T-helper 2 cell treated with Interferon-gamma antibody and Interleukin-4, amounts not matched to agents 5 μg/mL and 100 μg/mL, for 36 hours (primary cell): ENCODE measurements at regions not wholly inside any gene's neighbourhood (a gene's known extent, or its start where the extent isn't known, plus 50 kb on each side); places are given as distances from the start of the nearest gene placed in this dataset.

Source experiments
- DNase-seq: peaks from one replicate; pipeline ENCODE4 v3.0.0; 2021; ENCODE audit warnings: low spot score
- H3K27ac Mint-ChIP-seq: one replicate; pipeline ENCODE4 v1.8.0; 2021; ENCODE audit warnings: mild to moderate bottlenecking, mixed read lengths
- H3K27me3 Mint-ChIP-seq: one replicate; pipeline ENCODE4 v1.8.0; 2021; ENCODE audit warnings: low read depth, mixed read lengths
- H3K36me3 Mint-ChIP-seq: one replicate; pipeline ENCODE4 v1.8.0; 2021; ENCODE audit warnings: low read depth, mixed read lengths
- H3K4me1 Mint-ChIP-seq: one replicate; pipeline ENCODE4 v1.8.0; 2021; ENCODE audit warnings: low read depth, mixed read lengths
- H3K4me3 Mint-ChIP-seq: one replicate; pipeline ENCODE4 v1.8.0; 2022; ENCODE audit warnings: mild to moderate bottlenecking, moderate library complexity, mixed read lengths
- H3K9me3 Mint-ChIP-seq: one replicate; pipeline ENCODE4 v1.8.0; 2021; ENCODE audit warnings: mixed read lengths

GRCh38 chr20:21609981-21610380 lies 95.5 kb upstream of the PAX1 start:
- no peaks in the 10 kb centered on the region for H3K4me1 Mint-ChIP-seq
- H3K27ac Mint-ChIP-seq, result no peak overlapping the region
- H3K27me3 Mint-ChIP-seq, result peaks cover 2% of the 10 kb centered on the region
- H3K9me3 Mint-ChIP-seq, result peaks cover 8% of the 10 kb centered on the region
- DNase-seq, result no peak
- no peaks in the 10 kb centered on the region for H3K36me3 Mint-ChIP-seq
- H3K4me3 Mint-ChIP-seq, result no peak overlapping the region

- Mint-ChIP-seq H3K4me3 (no peak overlapping the region), H3K9me3 (peaks cover 8% of the 10 kb centered on the region), H3K4me1 (no peaks in the 10 kb centered on the region), H3K27me3 (peaks cover 2% of the 10 kb centered on the region), H3K27ac (no peak overlapping the region), H3K36me3 (no peaks in the 10 kb centered on the region)
- DNase-seq, result no peak
Observed at GRCh38 chr20:21609221-21609620, 95.4 kb upstream of the NKX2-2 start.

- H3K4me3 Mint-ChIP-seq, result no peak overlapping the region
- peaks cover 2% of the 10 kb centered on the region for H3K27me3 Mint-ChIP-seq
- H3K27ac Mint-ChIP-seq, result no peak overlapping the region
- no peak for DNase-seq
- no peaks in the 10 kb centered on the region for H3K36me3 Mint-ChIP-seq
- H3K9me3 Mint-ChIP-seq, result peaks cover 8% of the 10 kb centered on the region
- H3K4me1 Mint-ChIP-seq, result no peaks in the 10 kb centered on the region
Observed at GRCh38 chr20:21608777-21609176, 94.9 kb upstream of the NKX2-2 start.

GRCh38 chr20:21607971-21608725 lies 94.3 kb upstream of the NKX2-2 start:
- DNase-seq, result no peak
- Mint-ChIP-seq H3K27ac (no peak overlapping the region), H3K9me3 (peaks cover 8% of the 10 kb centered on the region), H3K4me1 (no peaks in the 10 kb centered on the region), H3K27me3 (peaks cover 2% of the 10 kb centered on the region), H3K4me3 (no peak overlapping the region), H3K36me3 (no peaks in the 10 kb centered on the region)

- no peak for DNase-seq
- H3K36me3 Mint-ChIP-seq, result no peaks in the 10 kb centered on the region
- H3K4me3 Mint-ChIP-seq, result no peak overlapping the region
- H3K9me3 Mint-ChIP-seq, result peaks cover 15% of the 10 kb centered on the region
- peaks cover 2% of the 10 kb centered on the region for H3K27me3 Mint-ChIP-seq
- H3K4me1 Mint-ChIP-seq, result no peaks in the 10 kb centered on the region
- H3K27ac Mint-ChIP-seq, result no peak overlapping the region
Observed at GRCh38 chr20:21601799-21602198, 87.9 kb upstream of the NKX2-2 start.

- no peaks in the 10 kb centered on the region for H3K4me1 Mint-ChIP-seq
- no peaks in the 10 kb centered on the region for H3K36me3 Mint-ChIP-seq
- H3K4me3 Mint-ChIP-seq, result no peak overlapping the region
- H3K27ac Mint-ChIP-seq, result no peak overlapping the region
- H3K27me3 Mint-ChIP-seq, result no peaks in the 10 kb centered on the region
- no peak for DNase-seq
- no peaks in the 10 kb centered on the region for H3K9me3 Mint-ChIP-seq
Observed at GRCh38 chr20:21586682-21587081, 72.8 kb upstream of the NKX2-2 start.

- H3K9me3 Mint-ChIP-seq, result no peaks in the 10 kb centered on the region
- DNase-seq, result no peak
- H3K36me3 Mint-ChIP-seq, result no peaks in the 10 kb centered on the region
- no peak overlapping the region for H3K27ac Mint-ChIP-seq
- no peak overlapping the region for H3K4me3 Mint-ChIP-seq
- H3K4me1 Mint-ChIP-seq, result no peaks in the 10 kb centered on the region
- H3K27me3 Mint-ChIP-seq, result peaks cover 10% of the 10 kb centered on the region
Observed at GRCh38 chr20:21583486-21584168, 69.8 kb upstream of the NKX2-2 start.

- DNase-seq, result no peak
- no peaks in the 10 kb centered on the region for H3K36me3 Mint-ChIP-seq
- H3K4me3 Mint-ChIP-seq, result no peak overlapping the region
- H3K27me3 Mint-ChIP-seq, result peaks cover 23% of the 10 kb centered on the region
- H3K9me3 Mint-ChIP-seq, result no peaks in the 10 kb centered on the region
- H3K4me1 Mint-ChIP-seq, result no peaks in the 10 kb centered on the region
- H3K27ac Mint-ChIP-seq, result no peak overlapping the region
Observed at GRCh38 chr20:21577551-21577950, 63.7 kb upstream of the NKX2-2 start.

GRCh38 chr20:21575981-21576740 lies 62.3 kb upstream of the NKX2-2 start:
- H3K27ac Mint-ChIP-seq, result no peak overlapping the region
- H3K4me3 Mint-ChIP-seq, result no peak overlapping the region
- H3K9me3 Mint-ChIP-seq, result no peaks in the 10 kb centered on the region
- peaks cover 1% of the 10 kb centered on the region for H3K4me1 Mint-ChIP-seq
- peaks cover 23% of the 10 kb centered on the region for H3K27me3 Mint-ChIP-seq
- no peak for DNase-seq
- no peaks in the 10 kb centered on the region for H3K36me3 Mint-ChIP-seq

GRCh38 chr20:21575167-21575566 lies 61.3 kb upstream of the NKX2-2 start:
- H3K27ac Mint-ChIP-seq, result no peak overlapping the region
- no peak for DNase-seq
- H3K36me3 Mint-ChIP-seq, result no peaks in the 10 kb centered on the region
- no peak overlapping the region for H3K4me3 Mint-ChIP-seq
- no peaks in the 10 kb centered on the region for H3K9me3 Mint-ChIP-seq
- peaks cover 5% of the 10 kb centered on the region for H3K4me1 Mint-ChIP-seq
- peaks cover 17% of the 10 kb centered on the region for H3K27me3 Mint-ChIP-seq

GRCh38 chr20:21574443-21574842 lies 60.6 kb upstream of the NKX2-2 start:
- Mint-ChIP-seq H3K36me3 (no peaks in the 10 kb centered on the region), H3K4me1 (peaks cover 5% of the 10 kb centered on the region), H3K4me3 (no peak overlapping the region), H3K27me3 (peaks cover 21% of the 10 kb centered on the region), H3K9me3 (no peaks in the 10 kb centered on the region), H3K27ac (no peak overlapping the region)
- DNase-seq, result no peak

GRCh38 chr20:21573259-21573658 lies 59.4 kb upstream of the NKX2-2 start:
- H3K36me3 Mint-ChIP-seq, result no peaks in the 10 kb centered on the region
- H3K27ac Mint-ChIP-seq, result no peak overlapping the region
- no peak for DNase-seq
- H3K9me3 Mint-ChIP-seq, result no peaks in the 10 kb centered on the region
- H3K27me3 Mint-ChIP-seq, result peaks cover 25% of the 10 kb centered on the region
- H3K4me3 Mint-ChIP-seq, result no peak overlapping the region
- peaks cover 5% of the 10 kb centered on the region for H3K4me1 Mint-ChIP-seq

GRCh38 chr20:21571841-21572690 lies 58.2 kb upstream of the NKX2-2 start:
- no peak for DNase-seq
- no peak overlapping the region for H3K4me3 Mint-ChIP-seq

More at GRCh38 chr20:21571841-21572690, 58.2 kb upstream of the NKX2-2 start:
- Mint-ChIP-seq H3K9me3 (no peaks in the 10 kb centered on the region), H3K4me1 (peaks cover 5% of the 10 kb centered on the region), H3K36me3 (no peaks in the 10 kb centered on the region), H3K27me3 (peaks cover 29% of the 10 kb centered on the region), H3K27ac (no peak overlapping the region)
